Muscle of leg (tissue), 3 donors: ENCODE measurements at regions not wholly inside any gene's neighbourhood (a gene's known extent, or its start where the extent isn't known, plus 50 kb on each side); places are given as distances from the start of the nearest gene placed in this dataset.
"Not testable (repeated sequence)": the region's sequence is repeated elsewhere in the genome, so short reads cannot be mapped to it uniquely, and the experiment has no call there.

Experiments
- DNase-seq: peaks from one replicate; pipeline ENCODE4 v3.0.0; 2013
- H3K27ac ChIP-seq: one replicate; pipeline ENCODE4 v1.5.1; 2013; ENCODE audit warnings: mild to moderate bottlenecking, low read length, control low read depth
- H3K27me3 ChIP-seq: one replicate; pipeline ENCODE4 v1.6.1; 2013; ENCODE audit warnings: low read length; ENCODE audit not compliant: control insufficient read depth, insufficient read depth
- H3K36me3 ChIP-seq: one replicate; pipeline ENCODE4 v1.6.1; 2013; ENCODE audit warnings: low read length; ENCODE audit not compliant: control insufficient read depth, insufficient read depth
- H3K4me1 ChIP-seq: one replicate; pipeline ENCODE4 v1.6.1; 2013; ENCODE audit warnings: low read length; ENCODE audit not compliant: control insufficient read depth, insufficient read depth
- H3K4me3 ChIP-seq: one replicate; pipeline ENCODE4 v1.5.1; 2013; ENCODE audit warnings: low read length, control low read depth
- H3K9me3 ChIP-seq: replicated peaks from 2 replicates; pipeline ENCODE4 v1.6.1; 2013; ENCODE audit warnings: low read depth, low read length; ENCODE audit not compliant: control insufficient read depth
- WGBS: methylation state at CpG from one replicate; pipeline ENCODE4 v1.1.5; 2013; ENCODE audit warnings: missing lambda C conversion rate; ENCODE audit not compliant: insufficient coverage; 5-methylcytosine and 5-hydroxymethylcytosine counted together

DNA sequence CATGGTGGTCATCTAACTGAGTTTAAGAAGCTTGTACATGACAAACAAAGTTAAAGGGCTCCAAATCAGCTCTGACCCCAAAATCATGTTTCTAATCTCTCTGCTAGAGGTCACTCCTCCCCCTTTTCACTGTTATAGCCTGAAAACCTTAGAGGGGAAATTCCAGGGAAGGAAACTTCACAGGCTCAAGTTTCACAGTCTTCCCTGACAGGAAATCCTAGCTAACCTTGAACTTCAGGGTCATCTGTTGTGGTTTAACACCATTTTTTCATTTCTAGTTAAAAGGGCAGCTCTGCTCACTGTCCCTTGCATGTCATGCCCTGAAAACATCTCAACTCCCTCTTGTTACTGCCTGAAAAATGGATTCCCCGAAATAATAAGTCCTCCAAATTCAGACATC lies 104.4 kb upstream of the BMP2 start:
- no CpG with 5 or more reads among the region's 1 CpG for WGBS
- Histone ChIP-seq H3K4me1 (no peaks in the 10 kb centered on the region), H3K27me3 (no peaks in the 10 kb centered on the region), H3K4me3 (no peak overlapping the region), H3K9me3 (peaks cover 3% of the 10 kb centered on the region), H3K27ac (no peak overlapping the region), H3K36me3 (no peaks in the 10 kb centered on the region)
- DNase-seq, result no peak

DNA sequence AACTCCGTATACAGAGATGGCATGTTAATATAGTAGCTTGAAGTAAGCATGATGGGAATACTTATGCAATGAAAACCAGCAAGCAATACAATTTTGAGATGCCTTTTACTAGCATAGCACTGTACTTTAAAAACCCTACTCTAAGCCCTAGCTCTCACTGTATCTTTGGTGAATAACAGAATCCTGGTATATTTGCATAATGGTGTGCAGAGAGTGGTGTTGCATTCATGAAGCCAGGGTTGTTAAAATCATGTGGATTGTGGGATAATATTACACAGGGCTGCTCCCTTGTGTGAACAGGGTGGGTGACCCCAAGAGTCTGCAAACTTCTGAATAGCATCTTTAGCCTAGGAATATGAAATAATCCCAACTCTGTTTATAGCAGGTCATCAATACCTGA lies 105.2 kb upstream of the BMP2 start:
- H3K4me3 ChIP-seq, result no peak overlapping the region
- H3K9me3 ChIP-seq, result peaks cover 3% of the 10 kb centered on the region
- H3K27me3 ChIP-seq, result no peaks in the 10 kb centered on the region
- WGBS, result no CpG with 5 or more reads among the region's 1 CpG
- H3K36me3 ChIP-seq, result no peaks in the 10 kb centered on the region
- no peak overlapping the region for H3K27ac ChIP-seq
- H3K4me1 ChIP-seq, result no peaks in the 10 kb centered on the region
- no peak for DNase-seq

- no peak for DNase-seq
- no peaks in the 10 kb centered on the region for H3K4me1 ChIP-seq
- no peak overlapping the region for H3K4me3 ChIP-seq
- WGBS, result 68% methylated on average over 4 of the region's 5 CpGs
- no peaks in the 10 kb centered on the region for H3K36me3 ChIP-seq
- no peak overlapping the region for H3K27ac ChIP-seq
- peaks cover 3% of the 10 kb centered on the region for H3K9me3 ChIP-seq
- no peaks in the 10 kb centered on the region for H3K27me3 ChIP-seq
Measured at GRCh38 chr20:6660441-6660840, 107.0 kb upstream of the BMP2 start.

- H3K9me3 ChIP-seq, H3K4me1 ChIP-seq, DNase-seq, H3K4me3 ChIP-seq, H3K27me3 ChIP-seq, H3K36me3 ChIP-seq, H3K27ac ChIP-seq: not testable (repeated sequence)
- 100% methylated on average over 3 of the region's 8 CpGs for WGBS
Measured at GRCh38 chr20:6658909-6659308, 108.6 kb upstream of the BMP2 start.

DNA sequence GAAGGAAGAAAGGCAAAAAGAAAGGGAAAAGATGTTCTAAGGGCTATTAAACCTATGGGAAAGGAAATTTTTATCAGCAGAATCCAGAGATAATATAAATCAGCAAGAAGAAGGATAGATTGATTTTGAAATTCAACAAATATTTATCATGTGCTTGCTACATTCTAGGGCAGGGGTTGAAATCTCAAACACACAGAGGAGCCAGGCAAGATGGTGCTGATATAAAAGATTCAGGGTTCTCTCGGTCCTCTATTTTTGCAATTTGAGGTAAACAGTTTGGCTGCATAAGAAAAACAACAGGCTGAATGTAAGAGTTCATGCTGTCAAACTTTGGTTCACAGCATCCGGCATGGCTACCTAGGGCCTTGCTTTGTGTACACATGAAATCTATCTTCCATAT lies 109.6 kb upstream of the BMP2 start:
- no peak overlapping the region for H3K27ac ChIP-seq
- no peak for DNase-seq
- no peaks in the 10 kb centered on the region for H3K27me3 ChIP-seq
- H3K36me3 ChIP-seq, result no peaks in the 10 kb centered on the region
- 100% methylated on average over 1 of the region's 2 CpGs for WGBS
- H3K4me1 ChIP-seq, result no peaks in the 10 kb centered on the region
- no peak overlapping the region for H3K4me3 ChIP-seq
- peaks cover 3% of the 10 kb centered on the region for H3K9me3 ChIP-seq

DNA sequence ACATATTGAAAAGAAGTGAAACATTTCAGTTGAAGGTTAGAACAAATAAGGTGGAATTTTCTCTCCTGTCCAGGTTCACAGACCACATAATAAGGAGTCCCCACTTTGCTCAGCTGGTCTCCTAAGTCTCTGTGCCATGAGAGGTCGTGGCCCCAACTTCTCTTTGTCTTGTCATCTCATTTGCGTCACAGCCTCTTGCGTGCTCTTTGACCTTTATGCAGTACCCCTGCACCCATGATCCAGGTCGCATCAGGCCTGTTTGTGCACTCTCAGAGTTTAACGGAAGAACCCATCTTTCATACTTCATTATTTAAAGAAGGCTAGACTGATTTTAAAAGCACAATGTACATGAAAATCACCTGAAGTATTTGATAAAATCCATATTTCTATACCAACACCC lies 110.4 kb upstream of the BMP2 start:
- no peak for DNase-seq
- no peaks in the 10 kb centered on the region for H3K36me3 ChIP-seq
- 75% methylated on average over 3 of the region's 5 CpGs for WGBS
- H3K27ac ChIP-seq, result no peak overlapping the region
- H3K4me1 ChIP-seq, result no peaks in the 10 kb centered on the region
- H3K9me3 ChIP-seq, result peaks cover 3% of the 10 kb centered on the region
- no peaks in the 10 kb centered on the region for H3K27me3 ChIP-seq
- H3K4me3 ChIP-seq, result no peak overlapping the region

DNA sequence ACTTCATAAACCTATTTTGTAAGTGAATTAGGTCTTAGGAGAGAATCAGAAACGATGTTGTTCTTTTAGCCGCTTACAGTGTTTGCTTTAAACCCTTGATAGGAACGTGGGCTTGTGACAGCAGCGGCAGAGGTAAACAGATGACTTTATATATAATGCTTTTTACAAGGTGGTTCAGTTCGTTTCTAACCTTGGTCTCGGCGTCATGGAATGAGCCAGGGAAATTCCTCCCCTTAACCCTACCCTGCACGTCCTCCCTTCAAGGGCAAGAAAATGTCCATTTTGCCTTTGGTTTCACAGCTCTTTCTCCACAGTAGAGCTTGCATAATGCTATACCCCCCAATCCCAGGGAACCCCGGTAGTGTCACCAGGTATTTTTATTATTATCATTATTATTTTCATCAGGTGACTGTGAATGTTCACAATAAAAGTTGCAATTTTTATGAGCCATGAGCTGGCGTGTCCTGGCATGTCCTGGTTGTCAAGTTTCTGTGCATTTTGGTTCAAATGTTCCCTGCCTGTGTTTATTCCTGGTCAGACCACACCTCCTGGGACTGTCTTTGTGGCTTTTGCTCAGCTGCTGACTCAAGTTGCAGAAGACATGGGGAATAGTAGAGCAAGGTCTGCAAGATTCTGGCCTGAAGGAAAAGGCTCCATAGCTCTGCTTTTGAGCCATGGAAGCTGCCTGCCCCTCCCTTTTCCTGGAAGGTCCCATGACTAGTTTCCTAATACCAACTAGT lies 112.8 kb upstream of the BMP2 start:
- Histone ChIP-seq H3K4me3 (no peak overlapping the region), H3K4me1 (no peaks in the 10 kb centered on the region), H3K36me3 (no peaks in the 10 kb centered on the region), H3K27ac (no peak overlapping the region), H3K27me3 (no peaks in the 10 kb centered on the region), H3K9me3 (no peaks in the 10 kb centered on the region)
- WGBS, result 58% methylated on average over 7 of the region's 10 CpGs
- no peak for DNase-seq

GRCh38 chr20:6651561-6651960 lies 115.9 kb upstream of the BMP2 start:
- no peaks in the 10 kb centered on the region for H3K27me3 ChIP-seq
- no peaks in the 10 kb centered on the region for H3K36me3 ChIP-seq
- no peak overlapping the region for H3K27ac ChIP-seq
- H3K4me1 ChIP-seq, result no peaks in the 10 kb centered on the region
- H3K4me3 ChIP-seq, result no peak overlapping the region
- WGBS, result 100% methylated on average over 1 of the region's 3 CpGs
- no peak for DNase-seq
- H3K9me3 ChIP-seq, result no peaks in the 10 kb centered on the region

DNA sequence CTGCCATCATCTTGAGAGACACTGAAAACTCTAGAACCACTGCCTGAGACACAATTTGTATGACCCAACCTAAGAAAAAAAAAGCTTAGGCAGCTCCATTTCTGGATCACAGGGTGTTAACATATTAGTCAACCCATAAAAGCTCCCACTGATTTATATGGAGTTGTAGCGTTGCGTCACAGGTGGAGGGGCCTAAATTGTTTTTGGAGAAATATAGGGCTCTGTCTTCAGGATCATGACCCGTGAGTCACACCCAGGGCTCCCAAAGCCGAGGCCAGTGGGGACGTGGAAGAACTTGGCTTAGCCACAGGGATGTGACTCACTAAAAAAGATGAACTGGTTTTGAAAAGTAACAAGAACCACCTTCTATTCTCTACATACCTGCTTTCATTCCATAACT lies 116.5 kb upstream of the BMP2 start:
- WGBS, result 86% methylated on average over 3 of the region's 5 CpGs
- Histone ChIP-seq H3K9me3 (no peaks in the 10 kb centered on the region), H3K36me3 (no peaks in the 10 kb centered on the region), H3K4me1 (no peaks in the 10 kb centered on the region), H3K27me3 (no peaks in the 10 kb centered on the region), H3K27ac (no peak overlapping the region), H3K4me3 (no peak overlapping the region)
- no peak for DNase-seq

- Histone ChIP-seq H3K4me1 (no peaks in the 10 kb centered on the region), H3K27ac (no peak overlapping the region), H3K4me3 (no peak overlapping the region), H3K36me3 (no peaks in the 10 kb centered on the region), H3K9me3 (no peaks in the 10 kb centered on the region), H3K27me3 (no peaks in the 10 kb centered on the region)
- no peak for DNase-seq
- no CpG with 5 or more reads among the region's 3 CpGs for WGBS
Measured at GRCh38 chr20:6646021-6646636, 121.4 kb upstream of the BMP2 start.
